ENCODE measurements at regions not wholly inside any gene's neighbourhood (a gene's known extent, or its start where the extent isn't known, plus 50 kb on each side); places are given as distances from the start of the nearest gene placed in this dataset.

- no peak overlapping the region for H3K4me3 ChIP-seq (ENCODE audit: low read length)
- no peak for TF ChIP-seq CTCF (IDR thresholded peaks at IDR 0.05; ENCODE audit: insufficient read depth, low read depth, low read length, missing control alignments)
- peak; percentile 15 for DNase-seq (ENCODE audit: low read depth)
Measured at GRCh38 chr21:28834335-28835238, 158.1 kb downstream of the LTN1 start.

- no peak for DNase-seq (ENCODE audit: low read depth)
- no peak overlapping the region for H3K4me3 ChIP-seq (ENCODE audit: low read length)
- TF ChIP-seq CTCF (IDR thresholded peaks at IDR 0.05; ENCODE audit: insufficient read depth, low read depth, low read length, missing control alignments), result no peak
Measured at GRCh38 chr21:28833609-28834008, 159.1 kb downstream of the LTN1 start.

DNA sequence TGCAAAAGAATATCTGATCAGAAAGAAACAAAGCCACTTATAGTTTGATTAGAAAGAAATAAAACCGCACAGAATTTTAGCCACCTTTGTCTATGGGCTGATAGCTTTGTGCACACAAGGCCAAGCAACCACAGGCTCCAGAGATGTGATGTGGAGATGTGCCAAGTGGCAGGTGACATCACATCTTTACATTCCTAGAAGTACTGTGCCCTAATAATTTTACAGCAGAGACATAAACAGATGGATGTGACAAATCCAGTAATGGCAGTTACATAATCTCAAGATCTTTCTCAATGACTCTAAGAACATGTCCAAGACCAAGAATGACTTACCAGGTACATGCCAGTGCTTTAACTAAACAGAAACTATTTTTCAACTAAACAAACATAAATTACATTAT is 159.5 kb downstream of the LTN1 start:
- no peak overlapping the region for H3K4me3 ChIP-seq (ENCODE audit: low read length)
- DNase-seq (ENCODE audit: low read depth), result peak; percentile 54
- TF ChIP-seq CTCF (IDR thresholded peaks at IDR 0.05; ENCODE audit: insufficient read depth, low read depth, low read length, missing control alignments), result no peak

DNA sequence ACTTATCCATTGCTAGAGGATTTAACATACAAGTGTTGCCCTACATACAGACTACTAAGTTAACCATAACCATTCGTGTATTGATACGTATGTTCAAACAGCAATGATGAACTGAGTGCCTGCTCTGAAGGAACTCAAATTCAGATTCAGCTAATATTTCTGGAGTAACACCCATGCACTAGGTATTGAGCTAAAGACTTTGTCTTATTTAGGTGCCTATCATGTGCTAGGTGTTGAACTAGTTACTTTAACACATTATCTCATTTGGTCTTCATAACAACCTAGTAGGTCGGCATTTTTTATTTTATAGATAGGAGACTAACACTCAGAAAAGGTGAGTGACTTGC is 160.0 kb downstream of the LTN1 start:
- TF ChIP-seq CTCF (IDR thresholded peaks at IDR 0.05; ENCODE audit: insufficient read depth, low read depth, low read length, missing control alignments), result no peak
- H3K4me3 ChIP-seq (ENCODE audit: low read length), result no peak overlapping the region
- no peak for DNase-seq (ENCODE audit: low read depth)

DNA sequence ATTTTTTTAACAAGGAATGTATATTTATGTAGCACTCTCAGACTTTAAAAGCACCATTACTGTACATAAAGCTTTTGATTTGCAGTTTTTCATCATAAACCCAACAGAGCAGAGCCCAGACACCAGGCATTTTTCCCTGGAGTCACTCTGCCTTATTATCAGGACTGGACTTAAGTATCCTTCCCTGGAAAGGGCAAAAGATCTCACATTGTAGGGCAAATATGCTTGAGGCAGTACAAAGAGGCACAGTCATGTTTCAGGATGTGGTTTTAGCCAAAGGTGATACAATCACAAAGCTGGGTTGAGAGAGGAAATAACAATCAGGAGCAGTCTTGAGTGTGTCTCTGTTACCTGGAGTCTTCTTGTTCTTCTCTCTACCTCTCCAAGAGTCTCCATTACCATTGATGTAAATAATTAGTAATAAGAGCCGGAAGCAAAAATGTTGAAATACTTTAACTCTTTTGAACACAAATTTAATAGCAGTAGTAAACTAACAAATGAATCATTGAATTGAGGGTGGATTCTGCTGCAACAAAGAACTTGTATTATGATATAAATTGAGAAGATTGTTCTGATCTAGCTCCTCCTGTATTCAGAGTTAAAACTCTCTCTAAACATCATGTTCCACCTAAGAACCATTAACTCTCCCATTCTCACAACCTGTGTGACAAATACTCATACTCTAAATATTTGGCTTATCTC is 160.5 kb downstream of the LTN1 start:
- no peak overlapping the region for H3K4me3 ChIP-seq (ENCODE audit: low read length)
- TF ChIP-seq CTCF (IDR thresholded peaks at IDR 0.05; ENCODE audit: insufficient read depth, low read depth, low read length, missing control alignments), result no peak
- peak; percentile 73 for DNase-seq (ENCODE audit: low read depth)

DNA sequence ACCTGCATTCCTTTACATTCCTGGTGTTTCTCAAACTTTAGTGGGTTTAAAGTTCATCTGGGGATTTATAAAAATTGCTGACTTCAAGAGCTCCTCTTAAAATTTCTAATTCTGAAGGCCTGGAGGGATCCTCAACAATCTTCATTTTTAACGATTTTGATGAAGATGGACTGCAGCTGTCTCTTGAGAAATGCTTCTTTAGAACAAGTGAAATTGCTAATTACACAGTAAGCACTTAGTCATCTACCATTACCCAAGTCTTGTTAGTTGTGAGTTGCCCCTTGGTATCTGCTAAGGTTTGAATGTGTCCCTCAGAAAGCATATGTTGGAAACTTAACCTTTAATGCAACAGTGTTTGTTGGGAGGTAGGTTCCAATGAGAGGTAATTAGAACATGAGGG is 163.7 kb downstream of the LTN1 start:
- DNase-seq (ENCODE audit: low read depth), result peak; percentile 58
- no peak overlapping the region for H3K4me3 ChIP-seq (ENCODE audit: low read length)
- TF ChIP-seq CTCF (IDR thresholded peaks at IDR 0.05; ENCODE audit: insufficient read depth, low read depth, low read length, missing control alignments), result no peak
